Keratinocyte (primary cell): ENCODE measurements at regions not wholly inside any gene's neighbourhood (a gene's known extent, or its start where the extent isn't known, plus 50 kb on each side); places are given as distances from the start of the nearest gene placed in this dataset.

ENCODE experiments used
- CTCF ChIP-seq, 3 experiments: IDR thresholded peaks in 1 of 3; conservative IDR thresholded peaks in 1 of 3; optimal IDR thresholded peaks in 1 of 3; 2 replicates in 2 of 3; 3 replicates in 1 of 3; pipeline versions ENCODE3 to v1.5.1; 2011; ENCODE audit warnings: low read length in 3 of 3, mild to moderate bottlenecking in 3 of 3, moderate library complexity in 2 of 3, control low read depth in 1 of 3, inconsistent platforms in 1 of 3; ENCODE audit not compliant: insufficient read depth in 2 of 3; ENCODE audit errors: extremely low read depth in 1 of 3
- EZH2 ChIP-seq: IDR thresholded peaks from one replicate; pipeline ENCODE4 v1.6.1; 2012; ENCODE audit warnings: inconsistent platforms, mild to moderate bottlenecking, low read length, moderate library complexity

- TF ChIP-seq CTCF (optimal IDR thresholded peaks at IDR 0.05 in 1 of 3, IDR thresholded peaks at IDR 0.05 in 1 of 3, conservative IDR thresholded peaks at IDR 0.05 in 1 of 3; ENCODE audit: extremely low read depth in 1 of 3, insufficient read depth in 2 of 3, low read length in 3 of 3) (no peak), EZH2 (no peak)
Observed at GRCh38 chr20:11117808-11118528, 444.2 kb upstream of the JAG1 start.
